EL (cell line): ENCODE measurements at regions not wholly inside any gene's neighbourhood (a gene's known extent, or its start where the extent isn't known, plus 50 kb on each side); places are given as distances from the start of the nearest gene placed in this dataset.

Experiments used
- DNase-seq: peaks from one replicate; pipeline ENCODE4 v3.0.0-alpha.2; 2016

- DNase-seq: no peak
Measured at GRCh38 chr10:35707642-35708425, 65.7 kb upstream of the FZD8 start.

GRCh38 chr10:35706959-35707358 lies 64.9 kb upstream of the FZD8 start:
- no peak for DNase-seq

DNA sequence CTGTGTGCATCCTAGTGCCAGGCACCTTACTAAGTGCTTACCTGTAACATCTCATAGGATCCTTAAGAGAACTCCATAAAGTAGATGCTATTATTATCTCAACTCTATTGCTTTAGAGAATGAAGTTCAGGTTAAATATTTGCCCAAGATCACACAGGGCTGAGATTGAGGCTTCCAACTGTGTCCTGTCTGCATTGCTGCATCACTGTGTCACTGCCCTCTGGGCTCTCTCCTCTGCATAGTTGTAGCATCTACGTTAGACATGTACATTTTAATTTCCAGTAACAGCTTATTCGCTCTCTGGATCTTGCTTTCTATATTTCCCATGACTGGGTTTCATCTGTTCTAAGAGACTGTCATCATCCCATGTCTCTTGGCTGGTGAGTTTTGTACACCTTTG lies 63.6 kb upstream of the FZD8 start:
- DNase-seq: no peak

DNA sequence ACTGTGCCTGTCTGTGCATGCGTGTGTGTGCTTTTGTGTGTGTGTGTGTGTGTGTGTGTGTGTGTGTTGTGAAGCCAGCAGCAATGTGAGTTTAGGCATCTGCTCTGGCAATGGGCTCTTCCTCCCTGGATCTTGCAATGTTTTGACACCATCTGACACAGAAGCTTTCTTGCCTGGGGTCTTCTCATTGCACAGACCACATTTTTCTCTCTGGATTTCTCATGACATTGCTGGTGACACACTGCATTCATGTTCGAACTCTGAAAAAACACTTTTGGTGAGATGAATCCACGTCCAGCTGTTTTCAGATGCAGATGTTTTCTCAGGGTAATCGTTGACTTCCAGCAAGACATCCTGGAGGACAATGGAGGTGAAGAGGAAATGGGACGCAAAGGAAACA lies 63.0 kb upstream of the FZD8 start:
- no peak for DNase-seq

GRCh38 chr10:35704401-35704800 lies 62.3 kb upstream of the FZD8 start:
- DNase-seq: no peak

DNA sequence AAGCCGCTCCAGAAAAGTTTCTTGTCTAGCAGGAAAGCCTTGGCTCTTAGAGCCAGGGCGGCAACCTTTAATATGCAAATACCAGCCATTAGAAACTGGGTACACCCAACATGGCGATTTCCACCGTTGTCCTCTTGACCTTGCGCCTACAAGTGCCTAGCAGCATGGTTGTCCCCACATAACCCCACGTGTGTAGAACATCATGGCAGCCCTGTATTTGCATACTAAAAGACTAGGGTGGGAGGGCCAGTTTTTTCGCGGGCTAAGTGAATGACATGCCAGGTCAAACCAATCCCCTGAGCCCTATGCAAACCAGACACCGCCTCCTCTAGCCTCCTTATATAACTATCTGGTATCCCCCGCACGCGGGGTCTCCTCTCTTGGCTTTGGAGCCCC lies 58.4 kb upstream of the FZD8 start:
- DNase-seq: no peak

GRCh38 chr10:35699848-35700486 lies 57.9 kb upstream of the FZD8 start:
- no peak for DNase-seq

DNA sequence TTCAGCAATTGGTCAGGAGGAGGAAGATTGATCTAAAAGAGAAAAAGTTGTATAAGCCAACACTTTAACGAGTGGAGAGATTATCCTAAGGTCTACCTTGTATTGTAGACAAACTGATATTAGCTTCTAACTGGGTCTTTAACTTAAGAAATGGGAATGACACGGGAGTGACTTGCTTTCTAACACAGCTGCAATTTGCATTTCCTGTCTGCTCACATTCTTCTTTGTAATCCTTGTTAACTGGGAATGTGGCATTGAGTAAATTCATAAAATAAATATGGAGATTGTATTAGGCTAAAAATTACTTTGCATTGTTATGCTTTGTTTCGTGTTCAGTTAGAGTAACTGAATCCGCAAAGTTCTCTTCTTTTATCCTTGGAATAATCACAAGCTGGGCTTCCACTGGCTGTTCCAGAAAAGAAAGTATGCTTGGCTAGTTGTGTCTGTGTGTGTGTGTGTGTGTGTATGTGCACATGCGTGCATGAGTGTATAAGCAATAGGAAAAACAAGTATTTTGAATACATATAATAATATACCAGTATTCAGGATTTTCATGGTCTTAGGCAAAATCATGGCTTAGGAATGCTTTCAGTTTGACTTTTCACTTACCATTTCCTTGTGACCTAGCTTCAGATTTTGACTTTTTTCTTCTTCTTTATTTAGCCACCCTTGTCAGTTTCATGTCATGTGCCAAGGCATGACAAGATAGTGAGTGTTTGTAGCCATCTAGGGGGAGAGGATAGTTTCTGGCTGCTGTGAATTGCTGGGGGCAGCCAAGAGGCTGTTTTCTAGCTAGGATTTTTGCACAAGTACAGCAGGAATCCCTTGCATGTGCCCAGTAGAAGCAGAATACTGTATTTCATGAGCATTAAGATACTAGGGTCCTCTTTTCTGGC lies 54.5 kb upstream of the FZD8 start:
- no peak for DNase-seq

DNA sequence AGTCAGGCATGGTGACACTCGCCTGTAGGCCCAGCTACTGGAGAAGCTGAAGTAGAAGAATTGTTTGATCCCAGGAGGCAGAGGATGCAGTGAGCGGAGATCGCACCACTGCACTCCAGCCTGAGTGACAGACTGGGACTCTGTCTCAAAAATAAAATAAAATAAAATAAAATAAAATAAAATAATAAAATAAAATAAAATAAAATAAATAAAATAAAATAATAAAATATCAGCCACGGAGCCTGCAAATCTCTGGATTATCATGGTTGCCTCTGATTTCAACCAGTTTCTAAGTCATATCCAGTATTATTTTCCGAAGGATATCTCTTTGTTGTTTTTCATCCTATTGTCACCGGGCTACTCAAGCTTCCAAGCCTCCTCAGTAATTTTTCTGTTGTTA lies 51.7 kb upstream of the FZD8 start:
- no peak for DNase-seq
